ENCODE measurements at regions not wholly inside any gene's neighbourhood (a gene's known extent, or its start where the extent isn't known, plus 50 kb on each side); places are given as distances from the start of the nearest gene placed in this dataset.
A peak's percentile ranks its signal among the peaks of the same experiment; 100 is the strongest.

- no peak overlapping the region for H3K4me3 ChIP-seq
- 0 out of 3 replicates have a peak, but pooled peaks cover 4% of the 10 kb centered on the region for H3K4me1 ChIP-seq
- 38% methylated on average over 2 of the region's 3 CpGs for WGBS (ENCODE audit: missing lambda C conversion rate)
- H3K4me2 ChIP-seq, result no peak overlapping the region
- ChIA-PET CTCF (interaction anchor here (1.0 kb wide), 1 partner anchor 12 kb away, joined by 3 read pairs; no protein-coding TSS in a partner anchor), POLR2A (no interaction called here)
- peak in 1 of 2 experiments; percentile 28 for DNase-seq (ENCODE audit: low read depth in 1 of 2, low spot score in 1 of 2)
- no peak for FAIRE-seq
- no peaks in the 10 kb centered on the region for H3K9me3 ChIP-seq
- H3K27ac ChIP-seq, result peak overlapping the region in 1 of 2 experiments; percentile 24; a peak in 1 of 6 replicates
- TF ChIP-seq ATOH8 (CRISPR knock-in tag; IDR thresholded peaks at IDR 0.05; ENCODE audit: low read depth) (no peak), RAD21 (conservative IDR thresholded peaks at IDR 0.05 in 1 of 2, IDR thresholded peaks at IDR 0.05 in 1 of 2) (peak; percentile 30 to 35; a peak in 4 of 5 replicates)
- peak; percentile 66 to 81 for ATAC-seq
Measured at GRCh38 chr9:118222375-118222774, 518.2 kb downstream of the TLR4 start.

GRCh38 chr9:118223111-118223510, 518.9 kb downstream of the TLR4 start:
- DNase-seq (ENCODE audit: low read depth in 1 of 2, low spot score in 1 of 2) (no peak), ATAC-seq (no peak)
- CTCF ChIA-PET, result no interaction called here

GRCh38 chr9:118230329-118230728, 526.1 kb downstream of the TLR4 start:
- H3K27ac ChIP-seq, result no peak overlapping the region
- no peak overlapping the region for H3K4me2 ChIP-seq
- ATAC-seq, result no peak
- POLR2A ChIA-PET, result no interaction called here
- H3K9me3 ChIP-seq, result no peaks in the 10 kb centered on the region
- WGBS (ENCODE audit: missing lambda C conversion rate), result 29% methylated on average over 1 of the region's 1 CpG
- TF ChIP-seq RFX5 (IDR thresholded peaks at IDR 0.05) (no peak), EHF (CRISPR knock-in tag; IDR thresholded peaks at IDR 0.05) (no peak), SREBF2 (IDR thresholded peaks at IDR 0.05) (no peak)
- FAIRE-seq, result no peak
- no peak for DNase-seq (ENCODE audit: low read depth in 1 of 2, low spot score in 1 of 2)
- CTCF ChIA-PET, result interaction anchor here (0.7 kb wide), 1 partner anchor 14 kb away, joined by 3 read pairs; no protein-coding TSS in a partner anchor
- H3K4me1 ChIP-seq, result no peaks in the 10 kb centered on the region
- no peak overlapping the region for H3K4me3 ChIP-seq

More at GRCh38 chr9:118223111-118223510, 518.9 kb downstream of the TLR4 start:
- Histone ChIP-seq H3K4me1 (0 out of 3 replicates have a peak, but pooled peaks cover 4% of the 10 kb centered on the region), H3K4me2 (no peak overlapping the region), H3K4me3 (no peak overlapping the region), H3K27ac (no peak overlapping the region; a peak in 1 of 6 replicates), H3K9me3 (no peaks in the 10 kb centered on the region)
- no peak for TF ChIP-seq HMGXB4 (CRISPR knock-in tag; IDR thresholded peaks at IDR 0.05; ENCODE audit: borderline replicate concordance)
- no peak for TF ChIP-seq TFCP2L1 (CRISPR knock-in tag; IDR thresholded peaks at IDR 0.05)
- TF ChIP-seq JUNB (IDR thresholded peaks at IDR 0.05), result no peak
- TF ChIP-seq FOSB (CRISPR knock-in tag; IDR thresholded peaks at IDR 0.05), result no peak
- POLR2A ChIA-PET, result no interaction called here
- no peak for FAIRE-seq

- Histone ChIP-seq H3K9me3 (peaks cover 4% of the 10 kb centered on the region; the same call in 1 of the 3 replicates), H3K27ac (no peak overlapping the region), H3K4me1 (no peaks in the 10 kb centered on the region), H3K4me2 (no peak overlapping the region), H3K4me3 (no peak overlapping the region)
- WGBS (ENCODE audit: missing lambda C conversion rate), result 0% methylated on average over 1 of the region's 1 CpG
- TF ChIP-seq BHLHE40 (IDR thresholded peaks at IDR 0.05; ENCODE audit: low read depth, low read length) (no peak), RCOR1 (IDR thresholded peaks at IDR 0.05; ENCODE audit: low read depth, low read length) (no peak), ELK1 (IDR thresholded peaks at IDR 0.05; ENCODE audit: low read depth, low read length) (no peak), KDM1A (IDR thresholded peaks at IDR 0.05; ENCODE audit: low read depth) (no peak), HEYL (CRISPR knock-in tag; IDR thresholded peaks at IDR 0.05) (no peak), EP300 (IDR thresholded peaks at IDR 0.05) (no peak), NPAS2 (CRISPR knock-in tag; IDR thresholded peaks at IDR 0.05; ENCODE audit: borderline replicate concordance) (no peak), HOXB13 (CRISPR knock-in tag; IDR thresholded peaks at IDR 0.05; ENCODE audit: low read depth) (no peak), POLR2AphosphoS2 (conservative IDR thresholded peaks at IDR 0.05; ENCODE audit: low read length) (no peak), MAX (IDR thresholded peaks at IDR 0.05) (no peak), ZC3H11A (IDR thresholded peaks at IDR 0.05) (no peak), E2F6 (IDR thresholded peaks at IDR 0.05; ENCODE audit: borderline replicate concordance, low read depth) (no peak), TFCP2L1 (CRISPR knock-in tag; IDR thresholded peaks at IDR 0.05) (no peak), KDM5A (IDR thresholded peaks at IDR 0.05) (no peak)
- FAIRE-seq, result no peak
- CTCF ChIA-PET, result no interaction called here
- DNase-seq (ENCODE audit: low read depth in 1 of 2, low spot score in 1 of 2), result no peak
- ATAC-seq, result no peak
- POLR2A ChIA-PET, result no interaction called here
Measured at GRCh38 chr9:118236625-118237024, 532.4 kb downstream of the TLR4 start.

All from A549 (cell line).